ENCODE measurements at regions not wholly inside any gene's neighbourhood (a gene's known extent, or its start where the extent isn't known, plus 50 kb on each side); places are given as distances from the start of the nearest gene placed in this dataset.

- 0% methylated on average over 1 of the region's 1 CpG for WGBS (ENCODE audit: insufficient coverage, insufficient replicate concordance, low lambda C conversion rate, missing lambda C conversion rate)
- BruUV-seq (replicated peaks): no TSS peak
- Histone ChIP-seq H3K27ac (ENCODE audit: control insufficient read depth, insufficient read depth) (no peak overlapping the region), H2AFZ (ENCODE audit: control insufficient read depth, low read depth, low read length) (no peak overlapping the region), H3K4me1 (ENCODE audit: control insufficient read depth, insufficient read depth, low read length) (no peaks in the 10 kb centered on the region), H3K79me2 (ENCODE audit: control insufficient read depth, insufficient read depth, low read length) (no peaks in the 10 kb centered on the region), H3K9ac (ENCODE audit: control insufficient read depth, insufficient read depth, low read length) (no peak overlapping the region), H3K27me3 (replicated peaks in 1 of 2; ENCODE audit: control insufficient read depth in 2 of 2, insufficient read depth in 2 of 2, low read length in 1 of 2) (no peaks in the 10 kb centered on the region), H4K20me1 (ENCODE audit: control insufficient read depth, insufficient read depth) (no peaks in the 10 kb centered on the region), H3K9me3 (replicated peaks; ENCODE audit: control insufficient read depth, insufficient read depth, low read length) (no peaks in the 10 kb centered on the region), H3K4me3 (no peak overlapping the region), H3K4me2 (ENCODE audit: control insufficient read depth, insufficient read depth) (no peak overlapping the region), H3K36me3 (ENCODE audit: control insufficient read depth in 2 of 2, insufficient read depth in 2 of 2, low read length in 1 of 2) (no peaks in the 10 kb centered on the region)
- in situ Hi-C loops (cut with MboI) (no loop called here), intact Hi-C loops (cut with micrococcal nuclease; ENCODE audit: unreplicated experiment) (no loop called here)
- SMC1A ChIA-PET (ENCODE audit: uncharacterized antibody, unreplicated experiment): no interaction called here
- RAD21 ChIA-PET (ENCODE audit: unreplicated experiment): no interaction called here
- POLR2A ChIA-PET: no interaction called here
- CTCF ChIA-PET: no interaction called here
- DNase-seq (ENCODE audit: low read depth, low spot score): no peak
- no peak for FAIRE-seq
- no peak for ATAC-seq
- TF ChIP-seq BHLHE40 (IDR thresholded peaks at IDR 0.05; ENCODE audit: borderline replicate concordance in 1 of 2, low read depth in 2 of 2, low read length in 1 of 2) (no peak), WRNIP1 (IDR thresholded peaks at IDR 0.05; ENCODE audit: borderline replicate concordance, low read depth, low read length) (no peak), CHD1 (IDR thresholded peaks at IDR 0.05; ENCODE audit: low read depth, low read length) (no peak), SIX5 (IDR thresholded peaks at IDR 0.05; ENCODE audit: low read depth, low read length, severe bottlenecking) (no peak), USF2 (IDR thresholded peaks at IDR 0.05; ENCODE audit: borderline replicate concordance, low read depth, low read length) (no peak), POLR2A (IDR thresholded peaks at IDR 0.05; ENCODE audit: low read depth, low read length) (no peak), MLLT1 (IDR thresholded peaks at IDR 0.05) (no peak), ZBTB11 (CRISPR knock-in tag; IDR thresholded peaks at IDR 0.05) (no peak), POLR2AphosphoS5 (IDR thresholded peaks at IDR 0.05; ENCODE audit: low read length) (no peak), POLR2AphosphoS2 (IDR thresholded peaks at IDR 0.05; ENCODE audit: low read depth, low read length) (no peak), ZZZ3 (IDR thresholded peaks at IDR 0.05; ENCODE audit: control insufficient read depth, insufficient read length, low read depth) (no peak), BCLAF1 (IDR thresholded peaks at IDR 0.05) (no peak), PRDM15 (CRISPR knock-in tag; IDR thresholded peaks at IDR 0.05) (no peak)
These were observed 176.1 kb upstream of the PLN start for GRCh38 chr6:118371955-118372354.

Measured in GM12878 (cell line).